IMR-90 (cell line): ENCODE measurements at regions not wholly inside any gene's neighbourhood (a gene's known extent, or its start where the extent isn't known, plus 50 kb on each side); places are given as distances from the start of the nearest gene placed in this dataset.
A peak's percentile ranks its signal among the peaks of the same experiment; 100 is the strongest.

ENCODE experiments used
- ATAC-seq: fragments of 200-7000 bp; cut with Tn5 transposase; 2 replicates; pipeline ENCODE4 v1.9.1; 2020; ENCODE audit warnings: low read depth, mild to moderate bottlenecking, moderate library complexity
- BruUV-seq: library from RNA; stranded (reverse); fragments of 400-500 nt; replicated peaks from 2 replicates; lab custom pipeline; 2021; lab: Mats Ljungman, UMichigan
- CTCF ChIA-PET: fragments of 300-600 bp; formaldehyde crosslinking; extraction: SDS; loops from one replicate; lab custom pipeline; 2021; ENCODE audit warnings: antibody characterized with exemption; lab: Yijun Ruan, JAX
- POLR2A ChIA-PET: fragments of 300-600 bp; sonication (Branson Sonifier 250); formaldehyde crosslinking; loops from one replicate; lab custom pipeline; 2022; ENCODE audit warnings: antibody characterized with exemption; ENCODE audit not compliant: unreplicated experiment; lab: Charles Lee
- DNase-seq: peaks from one replicate; pipeline ENCODE4 v3.0.0; 2013
- H2AFZ ChIP-seq: replicated peaks from 2 replicates; pipeline ENCODE3; 2013; ENCODE audit warnings: low read length, mild to moderate bottlenecking; ENCODE audit not compliant: poor library complexity
- H2AK5ac ChIP-seq: 2 replicates; pipeline ENCODE4 v1.6.1; 2013; ENCODE audit warnings: low read depth, low read length, inconsistent platforms
- H2AK9ac ChIP-seq: replicated peaks from 2 replicates; pipeline ENCODE3; 2013; ENCODE audit warnings: mild to moderate bottlenecking, low read depth, low read length, moderate library complexity; ENCODE audit not compliant: poor library complexity
- H2BK120ac ChIP-seq: 2 replicates; pipeline ENCODE4 v1.6.1; 2013; ENCODE audit warnings: low read depth, low read length, inconsistent platforms
- H2BK15ac ChIP-seq: 3 replicates; pipeline ENCODE4 v1.6.1; 2013; ENCODE audit warnings: low read depth, low read length, inconsistent platforms
- H2BK20ac ChIP-seq: 2 replicates; pipeline ENCODE4 v1.6.1; 2013; ENCODE audit warnings: low read depth, mild to moderate bottlenecking, inconsistent platforms, low read length, moderate library complexity
- H2BK5ac ChIP-seq: 2 replicates; pipeline ENCODE4 v1.6.1; 2013; ENCODE audit warnings: mild to moderate bottlenecking, low read depth, low read length, inconsistent platforms; ENCODE audit not compliant: poor library complexity, severe bottlenecking
- H3K14ac ChIP-seq: replicated peaks from 2 replicates; pipeline ENCODE4 v1.6.1; 2013; ENCODE audit warnings: low read depth, low read length, inconsistent platforms
- H3K18ac ChIP-seq: 2 replicates; pipeline ENCODE4 v1.6.1; 2013; ENCODE audit warnings: low read depth, low read length, control low read depth
- H3K23ac ChIP-seq: 2 replicates; pipeline ENCODE4 v1.6.1; 2013; ENCODE audit warnings: low read depth, low read length, inconsistent platforms
- H3K27ac ChIP-seq: 2 replicates; pipeline ENCODE4 v1.5.1; 2013; ENCODE audit warnings: mild to moderate bottlenecking, control low read depth, low read length; ENCODE audit not compliant: insufficient read depth
- H3K27me3 ChIP-seq: 2 replicates; pipeline ENCODE4 v1.6.1; 2013; ENCODE audit warnings: low read length; ENCODE audit not compliant: control insufficient read depth, insufficient read depth
- H3K36me3 ChIP-seq: 2 replicates; pipeline ENCODE4 v1.6.1; 2013; ENCODE audit warnings: low read length, mixed read lengths; ENCODE audit not compliant: control insufficient read depth, insufficient read depth
- H3K4ac ChIP-seq: 2 replicates; pipeline ENCODE4 v1.6.1; 2013; ENCODE audit warnings: low read depth, low read length, inconsistent platforms
- H3K4me1 ChIP-seq: 2 replicates; pipeline ENCODE4 v1.6.1; 2013; ENCODE audit warnings: low read length, mixed read lengths; ENCODE audit not compliant: control insufficient read depth, insufficient read depth
- H3K4me2 ChIP-seq: 2 replicates; pipeline ENCODE4 v1.6.1; 2013; ENCODE audit warnings: low read depth, mild to moderate bottlenecking, control low read depth, low read length, moderate library complexity
- H3K4me3 ChIP-seq: 2 replicates; pipeline ENCODE4 v1.5.1; 2013; ENCODE audit warnings: low read depth, mild to moderate bottlenecking, control low read depth, low read length, moderate library complexity; ENCODE audit not compliant: insufficient read depth
- H3K56ac ChIP-seq: 2 replicates; pipeline ENCODE4 v1.6.1; 2013; ENCODE audit warnings: low read length, inconsistent platforms; ENCODE audit not compliant: insufficient read depth; ENCODE audit errors: extremely low read depth
- H3K79me1 ChIP-seq, 2 experiments: 2 replicates each; pipeline ENCODE4 v1.6.1; 2013; ENCODE audit warnings: low read length in 2 of 2, inconsistent platforms in 1 of 2, low read depth in 1 of 2
- H3K9ac ChIP-seq: 2 replicates; pipeline ENCODE4 v1.6.1; 2013; ENCODE audit warnings: low read depth, low read length, control low read depth
- H3K9me1 ChIP-seq: 2 replicates; pipeline ENCODE4 v1.6.1; 2013; ENCODE audit warnings: low read length, inconsistent platforms; ENCODE audit not compliant: insufficient read depth
- H3K9me3 ChIP-seq: 2 replicates; pipeline ENCODE4 v1.6.1; 2013; ENCODE audit warnings: low read length; ENCODE audit not compliant: control insufficient read depth, insufficient read depth
- H4K20me1 ChIP-seq: 2 replicates; pipeline ENCODE4 v1.6.1; 2013; ENCODE audit warnings: low read length, inconsistent platforms; ENCODE audit not compliant: insufficient read depth
- H4K5ac ChIP-seq: 2 replicates; pipeline ENCODE4 v1.6.1; 2013; ENCODE audit warnings: mild to moderate bottlenecking, low read depth, low read length, control low read depth
- H4K8ac ChIP-seq, 2 experiments: 2 replicates each; pipeline ENCODE4 v1.6.1; 2013; ENCODE audit warnings: low read depth in 2 of 2, low read length in 2 of 2, control low read depth in 1 of 2, inconsistent platforms in 1 of 2
- H4K91ac ChIP-seq: 2 replicates; pipeline ENCODE4 v1.6.1; 2013; ENCODE audit warnings: low read depth, low read length, inconsistent platforms; ENCODE audit not compliant: insufficient read depth
- CEBPB ChIP-seq: IDR thresholded peaks from 2 replicates; pipeline ENCODE4 v1.6.1; 2012; ENCODE audit warnings: low read depth, low read length, improper control_type of control experiment
- CHD1 ChIP-seq: IDR thresholded peaks from 2 replicates; pipeline ENCODE4 v1.6.1; 2012; ENCODE audit warnings: low read depth, low read length, improper control_type of control experiment
- NFE2L2 ChIP-seq: fragments of 150-350 bp; IDR thresholded peaks from 2 replicates; pipeline ENCODE4 v1.6.1; 2016; ENCODE audit warnings: low read depth, mild to moderate bottlenecking, low read length
- WGBS, 2 experiments: methylation state at CpG; one replicate each; pipeline versions ENCODE4 v1.1.5 to v1.1.7; 2013; ENCODE audit warnings: missing lambda C conversion rate in 2 of 2; ENCODE audit not compliant: insufficient read length in 1 of 2; ENCODE audit errors: extremely low coverage in 2 of 2; 5-methylcytosine and 5-hydroxymethylcytosine counted together
- dilution Hi-C: fragments of 300-500 bp; cut with HindIII; formaldehyde crosslinking; loops from one replicate; pipeline ENCODE4 v1.14.3; 2018; ENCODE audit warnings: low sequenced_read_pairs; ENCODE audit not compliant: unreplicated experiment
- in situ Hi-C: fragments of 300-500 bp; cut with MboI; formaldehyde crosslinking; loops from 3 replicates; pipeline ENCODE4 v1.14.3; 2019; ENCODE audit warnings: low sequenced_read_pairs, inconsistent platforms, mixed read lengths
- intact Hi-C: fragments of 100-400 bp; cut with micrococcal nuclease; formaldehyde crosslinking; loops from 2 replicates; pipeline ENCODE4 v1.10.0; 2022
- TF ChIP-seq, protein P1 (sequence below): fragments of 150-350 bp; IDR thresholded peaks from 2 replicates; pipeline ENCODE4 v1.6.1; 2016; ENCODE audit warnings: low read depth, mild to moderate bottlenecking, low read length, moderate library complexity, borderline replicate concordance

- in situ Hi-C loops, result no loop called here
- H2BK5ac ChIP-seq, result no peak overlapping the region
- H3K14ac ChIP-seq, result no peak overlapping the region
- DNase-seq (no peak), ATAC-seq (no peak)
- WGBS, 2 experiments, result no CpG with 5 or more reads among the region's 2 CpGs
- no peak overlapping the region for H3K4ac ChIP-seq
- no peaks in the 10 kb centered on the region for H4K20me1 ChIP-seq
- ChIA-PET CTCF (no interaction called here), POLR2A (no interaction called here)
- H4K91ac ChIP-seq, result no peak overlapping the region
- no peak overlapping the region for H2BK15ac ChIP-seq
- intact Hi-C loops, result no loop called here
- H3K36me3 ChIP-seq, result no peaks in the 10 kb centered on the region
- H3K4me3 ChIP-seq, result no peak overlapping the region
- no peaks in the 10 kb centered on the region for H3K9me1 ChIP-seq
- no peak overlapping the region for H3K56ac ChIP-seq
- TF ChIP-seq, protein P1, sequence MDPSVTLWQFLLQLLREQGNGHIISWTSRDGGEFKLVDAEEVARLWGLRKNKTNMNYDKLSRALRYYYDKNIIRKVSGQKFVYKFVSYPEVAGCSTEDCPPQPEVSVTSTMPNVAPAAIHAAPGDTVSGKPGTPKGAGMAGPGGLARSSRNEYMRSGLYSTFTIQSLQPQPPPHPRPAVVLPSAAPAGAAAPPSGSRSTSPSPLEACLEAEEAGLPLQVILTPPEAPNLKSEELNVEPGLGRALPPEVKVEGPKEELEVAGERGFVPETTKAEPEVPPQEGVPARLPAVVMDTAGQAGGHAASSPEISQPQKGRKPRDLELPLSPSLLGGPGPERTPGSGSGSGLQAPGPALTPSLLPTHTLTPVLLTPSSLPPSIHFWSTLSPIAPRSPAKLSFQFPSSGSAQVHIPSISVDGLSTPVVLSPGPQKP, result no peak
- no peak for TF ChIP-seq CHD1
- peak; percentile 96 for TF ChIP-seq CEBPB
- TF ChIP-seq NFE2L2, result no peak
- H3K79me1 ChIP-seq, result no peaks in the 10 kb centered on the region
- H4K5ac ChIP-seq, result no peak overlapping the region
- H3K27me3 ChIP-seq, result no peaks in the 10 kb centered on the region
- no peak overlapping the region for H4K8ac ChIP-seq
- no peak overlapping the region for H3K27ac ChIP-seq
- H3K4me1 ChIP-seq, result no peaks in the 10 kb centered on the region
- H2AFZ ChIP-seq, result no peak overlapping the region
- BruUV-seq, result no TSS peak
- H3K4me2 ChIP-seq, result no peak overlapping the region
- no peak overlapping the region for H3K23ac ChIP-seq
- no peak overlapping the region for H2AK9ac ChIP-seq
- H2BK20ac ChIP-seq, result no peak overlapping the region
- no peaks in the 10 kb centered on the region for H3K9me3 ChIP-seq
- dilution Hi-C loops, result no loop called here
- no peak overlapping the region for H2AK5ac ChIP-seq
- H3K9ac ChIP-seq, result no peak overlapping the region
- H2BK120ac ChIP-seq, result no peak overlapping the region
- no peak overlapping the region for H3K18ac ChIP-seq
Measured at GRCh38 chr2:144147356-144147755, 372.6 kb downstream of the ZEB2 start.
